Glutamatergic neuron (in vitro differentiated cells): ENCODE measurements at regions not wholly inside any gene's neighbourhood (a gene's known extent, or its start where the extent isn't known, plus 50 kb on each side); places are given as distances from the start of the nearest gene placed in this dataset.

Experiments
- DNase-seq: peaks from one replicate; pipeline ENCODE4 v3.0.0; 2022
- H3K27ac Mint-ChIP-seq: one replicate; pipeline ENCODE4 v1.8.0; 2020; ENCODE audit warnings: mild to moderate bottlenecking, mixed read lengths, inconsistent platforms; ENCODE audit not compliant: unreplicated experiment
- H3K27me3 Mint-ChIP-seq: one replicate; pipeline ENCODE4 v1.8.0; 2020; ENCODE audit warnings: mild to moderate bottlenecking, moderate library complexity, mixed read lengths, inconsistent platforms; ENCODE audit not compliant: unreplicated experiment
- H3K36me3 Mint-ChIP-seq: one replicate; pipeline ENCODE4 v1.8.0; 2020; ENCODE audit warnings: mild to moderate bottlenecking, mixed read lengths, inconsistent platforms; ENCODE audit not compliant: unreplicated experiment
- H3K4me1 Mint-ChIP-seq: one replicate; pipeline ENCODE4 v1.8.0; 2020; ENCODE audit warnings: mild to moderate bottlenecking, low read depth, mixed read lengths, inconsistent platforms; ENCODE audit not compliant: unreplicated experiment
- H3K4me3 Mint-ChIP-seq: one replicate; pipeline ENCODE4 v1.8.0; 2020; ENCODE audit warnings: mild to moderate bottlenecking, mixed read lengths, inconsistent platforms; ENCODE audit not compliant: unreplicated experiment
- H3K9me3 Mint-ChIP-seq: one replicate; pipeline ENCODE4 v1.8.0; 2020; ENCODE audit warnings: mild to moderate bottlenecking, moderate library complexity, mixed read lengths, inconsistent platforms; ENCODE audit not compliant: unreplicated experiment
- CTCF ChIP-seq: fragments of 200-600 bp; sonication (generic); IDR thresholded peaks from one replicate; pipeline ENCODE4 v1.5.0; 2021; ENCODE audit not compliant: partially characterized antibody, unreplicated experiment

GRCh38 chr9:107628444-107628843, 138.9 kb upstream of the KLF4 start:
- no peaks in the 10 kb centered on the region for H3K36me3 Mint-ChIP-seq
- H3K4me3 Mint-ChIP-seq = no peak overlapping the region
- H3K4me1 Mint-ChIP-seq = peaks cover 5% of the 10 kb centered on the region
- H3K27ac Mint-ChIP-seq = no peak overlapping the region
- peaks cover 3% of the 10 kb centered on the region for H3K9me3 Mint-ChIP-seq
- no peak for DNase-seq
- no peak for TF ChIP-seq CTCF
- H3K27me3 Mint-ChIP-seq = peaks cover 5% of the 10 kb centered on the region

- Mint-ChIP-seq H3K4me3 (no peak overlapping the region), H3K36me3 (no peaks in the 10 kb centered on the region), H3K27ac (no peak overlapping the region), H3K9me3 (peaks cover 3% of the 10 kb centered on the region), H3K27me3 (peaks cover 5% of the 10 kb centered on the region), H3K4me1 (peaks cover 5% of the 10 kb centered on the region)
- no peak for TF ChIP-seq CTCF
- no peak for DNase-seq
Measured at GRCh38 chr9:107627781-107628180, 138.2 kb upstream of the KLF4 start.

GRCh38 chr9:107626118-107626517, 136.5 kb upstream of the KLF4 start:
- Mint-ChIP-seq H3K27ac (no peak overlapping the region), H3K4me3 (no peak overlapping the region), H3K27me3 (peaks cover 5% of the 10 kb centered on the region)

GRCh38 chr9:107625383-107625984, 135.9 kb upstream of the KLF4 start:
- TF ChIP-seq CTCF = no peak
- no peak overlapping the region for H3K4me3 Mint-ChIP-seq
- H3K27me3 Mint-ChIP-seq = peaks cover 5% of the 10 kb centered on the region

More at GRCh38 chr9:107626118-107626517, 136.5 kb upstream of the KLF4 start:
- no peak for DNase-seq
- Mint-ChIP-seq H3K9me3 (peaks cover 3% of the 10 kb centered on the region), H3K4me1 (no peaks in the 10 kb centered on the region), H3K36me3 (no peaks in the 10 kb centered on the region)
- TF ChIP-seq CTCF = no peak

GRCh38 chr9:107624234-107624948, 134.8 kb upstream of the KLF4 start:
- no peak overlapping the region for H3K4me3 Mint-ChIP-seq
- H3K27me3 Mint-ChIP-seq = peaks cover 6% of the 10 kb centered on the region
- no peak for DNase-seq
- H3K9me3 Mint-ChIP-seq = peaks cover 3% of the 10 kb centered on the region
- no peak for TF ChIP-seq CTCF
- no peak overlapping the region for H3K27ac Mint-ChIP-seq
- H3K4me1 Mint-ChIP-seq = no peaks in the 10 kb centered on the region
- no peaks in the 10 kb centered on the region for H3K36me3 Mint-ChIP-seq

More at GRCh38 chr9:107625383-107625984, 135.9 kb upstream of the KLF4 start:
- Mint-ChIP-seq H3K9me3 (peaks cover 3% of the 10 kb centered on the region), H3K27ac (no peak overlapping the region), H3K36me3 (no peaks in the 10 kb centered on the region), H3K4me1 (no peaks in the 10 kb centered on the region)
- DNase-seq = no peak
